ENCODE measurements at regions not wholly inside any gene's neighbourhood (a gene's known extent, or its start where the extent isn't known, plus 50 kb on each side); places are given as distances from the start of the nearest gene placed in this dataset.

DNA sequence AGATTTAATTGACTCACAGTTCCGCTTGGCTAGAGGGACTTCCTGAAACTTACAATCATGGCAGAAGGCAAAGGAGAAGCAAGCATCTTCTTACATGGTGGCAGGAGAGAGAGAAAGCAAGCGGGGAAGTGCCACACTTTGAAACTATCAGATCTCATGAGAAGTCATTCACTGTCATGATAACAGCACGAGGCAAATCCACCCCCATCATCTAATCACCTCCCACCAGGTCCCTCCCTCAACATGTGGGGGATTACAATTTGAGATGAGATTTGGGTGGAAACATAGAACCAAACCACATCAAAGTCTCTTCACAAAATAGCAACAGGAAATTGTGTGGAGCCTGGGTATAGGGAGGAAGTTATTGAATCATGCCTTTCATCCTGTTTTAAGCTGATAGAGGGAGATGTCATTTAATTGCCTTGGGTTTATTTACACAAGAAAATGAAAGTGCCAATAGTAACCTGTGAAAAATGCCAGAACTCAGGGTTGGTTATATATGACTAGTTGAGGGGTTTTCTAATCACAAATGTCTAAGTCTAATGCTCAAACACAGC is 624.8 kb upstream of the LMCD1 start:
- Histone ChIP-seq H3K9ac (ENCODE audit: low read depth, low read length) (no peak overlapping the region), H2AK9ac (replicated peaks; ENCODE audit: low read depth, low read length, poor library complexity) (no peak overlapping the region), H3K4me1 (ENCODE audit: control insufficient read depth, insufficient read depth, low read length) (no peaks in the 10 kb centered on the region), H2BK20ac (ENCODE audit: low read depth, low read length) (no peak overlapping the region), H4K20me1 (ENCODE audit: insufficient read depth, low read length) (no peaks in the 10 kb centered on the region), H3K4me3 (ENCODE audit: insufficient read depth, low read depth, low read length) (no peak overlapping the region), H3K4ac (ENCODE audit: low read depth, low read length) (no peak overlapping the region), H2AFZ (replicated peaks; ENCODE audit: low read length, poor library complexity) (no peak overlapping the region), H2BK120ac (ENCODE audit: low read depth, low read length) (no peak overlapping the region), H4K5ac (ENCODE audit: low read depth, low read length) (no peak overlapping the region), H3K36me3 (ENCODE audit: control insufficient read depth, insufficient read depth, low read length) (no peaks in the 10 kb centered on the region), H3K27ac (ENCODE audit: insufficient read depth, low read length) (no peak overlapping the region), H3K23ac (ENCODE audit: low read depth, low read length) (no peak overlapping the region), H2AK5ac (ENCODE audit: low read depth, low read length) (no peak overlapping the region), H2BK5ac (ENCODE audit: low read depth, low read length, poor library complexity, severe bottlenecking) (no peak overlapping the region), H4K8ac (ENCODE audit: low read depth in 2 of 2, low read length in 2 of 2) (no peak overlapping the region), H3K79me1 (ENCODE audit: low read depth in 1 of 2, low read length in 2 of 2) (no peaks in the 10 kb centered on the region), H3K14ac (replicated peaks; ENCODE audit: low read depth, low read length) (no peak overlapping the region), H3K27me3 (ENCODE audit: control insufficient read depth, insufficient read depth, low read length) (no peaks in the 10 kb centered on the region), H3K9me1 (ENCODE audit: insufficient read depth, low read length) (no peaks in the 10 kb centered on the region), H4K91ac (ENCODE audit: insufficient read depth, low read depth, low read length) (no peak overlapping the region), H3K56ac (ENCODE audit: extremely low read depth, insufficient read depth, low read length) (no peak overlapping the region), H3K4me2 (ENCODE audit: low read depth, low read length) (no peak overlapping the region), H3K9me3 (ENCODE audit: control insufficient read depth, insufficient read depth, low read length) (peaks cover 9% of the 10 kb centered on the region), H2BK15ac (ENCODE audit: low read depth, low read length) (no peak overlapping the region), H3K18ac (ENCODE audit: low read depth, low read length) (no peak overlapping the region)
- intact Hi-C loops (cut with micrococcal nuclease), result no loop called here
- no peak for ATAC-seq (ENCODE audit: low read depth)
- in situ Hi-C loops (cut with MboI; ENCODE audit: low sequenced_read_pairs), result no loop called here
- no TSS peak for BruUV-seq (replicated peaks)
- no peak for TF ChIP-seq CHD1 (IDR thresholded peaks at IDR 0.05; ENCODE audit: low read depth, low read length)
- TF ChIP-seq CEBPB (IDR thresholded peaks at IDR 0.05; ENCODE audit: low read depth, low read length), result no peak
- no CpG with 5 or more reads among the region's 3 CpGs for WGBS, 2 experiments (ENCODE audit: extremely low coverage in 2 of 2, insufficient read length in 1 of 2)
- ChIA-PET POLR2A (ENCODE audit: unreplicated experiment) (no interaction called here), CTCF (no interaction called here)
- no peak for DNase-seq
- dilution Hi-C loops (cut with HindIII; ENCODE audit: low sequenced_read_pairs, unreplicated experiment), result no loop called here

Data from IMR-90 (cell line).